GM21786 (cell line): ENCODE measurements at regions not wholly inside any gene's neighbourhood (a gene's known extent, or its start where the extent isn't known, plus 50 kb on each side); places are given as distances from the start of the nearest gene placed in this dataset.
"Not testable (repeated sequence)": the region's sequence is repeated elsewhere in the genome, so short reads cannot be mapped to it uniquely, and the experiment has no call there.

Experiments
- ATAC-seq: cut with Tn5 transposase; IDR thresholded peaks from one replicate; pipeline ENCODE4 v1.9.1; 2021; ENCODE audit not compliant: unreplicated experiment

- not testable (repeated sequence) for ATAC-seq
These were observed 269.9 kb upstream of the NREP start for GRCh38 chr5:112026879-112027278.

DNA sequence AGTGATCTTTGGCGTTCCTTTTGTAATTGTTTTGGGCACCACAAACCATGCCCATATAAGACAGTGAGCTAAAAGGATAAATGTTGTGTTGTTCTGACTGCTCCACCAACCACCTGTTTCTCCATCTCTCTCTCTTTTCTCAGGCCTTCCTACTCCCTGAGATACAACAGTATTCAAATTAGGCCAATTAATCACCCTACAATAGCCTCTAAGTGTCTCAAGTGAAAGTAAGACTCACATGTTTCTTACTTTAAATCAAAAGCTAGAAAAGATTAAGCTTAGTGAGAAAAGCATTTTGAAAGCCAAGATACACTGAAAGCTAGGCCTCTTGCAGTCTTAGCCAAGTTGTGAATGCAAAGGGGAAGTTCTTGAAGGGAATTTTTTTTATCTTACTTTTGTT lies 268.8 kb upstream of the NREP start:
- ATAC-seq, result peak; percentile 82

- no peak for ATAC-seq
These were observed 267.8 kb upstream of the NREP start for GRCh38 chr5:112024769-112025168.

DNA sequence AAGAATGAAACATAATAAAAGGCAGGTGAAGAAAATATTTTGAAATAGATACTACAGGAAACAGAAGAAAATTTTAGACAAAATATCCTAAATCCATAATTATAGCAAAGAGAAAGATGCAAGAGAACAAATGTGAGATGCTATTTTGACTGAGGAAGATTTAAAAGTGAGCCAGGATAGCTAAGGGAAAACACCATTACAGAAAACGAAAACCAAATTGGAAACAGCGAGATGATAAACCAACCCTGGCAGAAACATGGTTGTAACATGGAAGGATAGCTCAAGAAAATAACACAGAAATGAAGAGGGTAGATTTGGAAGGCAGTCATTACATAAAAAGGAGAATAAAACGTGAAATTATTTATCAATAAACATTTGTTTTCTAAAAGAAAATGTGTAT lies 267.2 kb upstream of the NREP start:
- ATAC-seq, result no peak

GRCh38 chr5:112023766-112024165 lies 266.8 kb upstream of the NREP start:
- no peak for ATAC-seq

- no peak for ATAC-seq
These were observed 261.9 kb upstream of the NREP start for GRCh38 chr5:112018846-112019245.

GRCh38 chr5:112016980-112017379 lies 260.0 kb upstream of the NREP start:
- no peak for ATAC-seq

- ATAC-seq, result no peak
These were observed 257.9 kb upstream of the NREP start for GRCh38 chr5:112014783-112015395.

- ATAC-seq, result no peak
These were observed 256.7 kb upstream of the NREP start for GRCh38 chr5:112013660-112014059.

DNA sequence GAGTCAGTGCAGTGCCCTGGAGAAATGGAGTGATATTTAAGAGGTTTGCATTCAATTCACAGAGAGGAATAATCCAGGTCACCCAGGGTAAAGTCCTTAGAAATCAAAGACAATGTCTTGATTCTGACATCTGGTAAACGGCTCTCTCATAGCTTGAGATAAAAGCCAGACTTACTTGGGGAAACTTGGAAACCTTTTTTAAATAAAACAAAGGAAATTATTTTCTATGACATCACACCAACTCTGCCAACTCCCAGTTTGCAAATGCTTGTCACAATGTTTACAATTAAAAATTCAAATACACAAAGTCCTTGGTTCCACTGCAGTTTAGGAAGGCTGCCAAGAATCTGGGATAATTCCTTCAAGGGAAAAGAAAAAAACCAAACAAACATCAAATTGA lies 255.1 kb upstream of the NREP start:
- no peak for ATAC-seq

DNA sequence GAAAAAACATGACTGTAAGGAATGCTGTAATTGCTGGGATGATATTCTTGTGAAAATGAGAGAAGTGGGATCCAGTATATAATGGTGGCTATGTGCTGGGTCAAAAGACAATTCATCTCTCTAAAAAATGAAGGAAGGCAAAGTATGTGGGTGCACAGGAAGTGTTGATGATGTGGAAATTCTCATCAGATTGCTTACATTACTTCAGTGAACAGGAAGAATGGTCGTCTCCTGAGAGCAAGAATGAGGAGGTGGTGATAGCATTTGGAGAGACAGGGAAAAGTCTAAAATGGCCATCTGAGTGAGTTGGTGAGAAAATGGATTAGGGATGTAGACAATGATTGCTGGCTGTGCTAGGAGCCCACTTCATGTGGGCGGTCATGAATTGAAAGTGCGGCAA lies 253.5 kb upstream of the NREP start:
- ATAC-seq, result no peak

GRCh38 chr5:112006721-112007120 lies 249.7 kb upstream of the NREP start:
- ATAC-seq, result no peak

GRCh38 chr5:112005623-112005930 lies 248.6 kb upstream of the NREP start:
- ATAC-seq, result no peak

DNA sequence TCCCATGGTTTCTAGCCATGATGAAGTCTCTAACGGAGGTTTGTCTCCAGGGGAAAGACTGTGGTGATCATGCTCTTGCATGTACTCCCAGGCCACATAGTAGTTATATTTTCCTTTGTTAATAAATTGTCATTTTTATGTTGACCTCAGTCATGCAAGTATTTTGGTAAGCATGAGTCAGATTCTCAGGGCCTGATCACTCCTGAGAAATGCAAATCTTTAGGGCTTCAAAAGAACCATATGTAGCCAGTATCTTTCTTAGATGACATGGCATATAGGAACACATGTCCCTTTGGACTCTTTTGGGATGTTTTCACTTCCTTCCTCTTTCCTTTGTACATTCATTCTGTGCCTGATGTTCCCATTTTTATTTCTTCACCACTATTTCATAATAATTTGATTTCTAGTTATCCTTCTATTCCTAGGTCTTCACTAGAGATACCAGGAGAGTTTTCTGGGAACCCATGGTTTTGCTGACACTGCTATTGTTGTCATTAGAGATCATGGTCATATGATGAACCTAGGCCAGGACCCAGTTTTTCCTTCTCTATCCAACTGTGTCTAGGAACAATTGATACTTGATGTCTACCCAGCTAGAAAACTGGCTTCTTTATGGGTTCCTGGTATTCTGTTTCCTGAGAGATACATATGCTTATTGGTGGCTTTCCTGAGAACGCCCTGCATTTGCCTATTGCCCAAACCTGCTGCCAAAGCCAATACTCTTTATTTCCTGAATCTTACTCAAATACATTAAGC lies 248.1 kb upstream of the NREP start:
- ATAC-seq, result peak; percentile 86

- ATAC-seq, result no peak
These were observed 245.4 kb upstream of the NREP start for GRCh38 chr5:112002376-112002775.

DNA sequence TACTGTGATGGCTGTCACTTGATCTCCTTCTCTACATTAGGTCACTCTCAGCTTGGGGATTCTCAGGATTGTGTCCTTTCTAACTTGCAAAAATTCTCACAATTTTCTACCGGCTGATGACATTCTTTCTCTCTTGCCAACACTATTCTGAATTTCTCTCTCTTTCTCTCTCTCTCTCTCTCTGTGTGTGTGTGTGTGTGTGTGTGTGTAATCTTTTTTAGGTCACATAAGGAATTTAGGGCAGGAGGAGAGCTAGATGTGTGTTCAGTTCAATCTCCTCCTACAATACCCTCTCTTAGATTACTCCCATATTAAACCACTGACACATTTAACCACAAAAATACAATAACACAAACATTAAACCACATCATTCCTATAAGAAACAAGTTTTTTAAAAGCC lies 242.3 kb upstream of the NREP start:
- no peak for ATAC-seq

DNA sequence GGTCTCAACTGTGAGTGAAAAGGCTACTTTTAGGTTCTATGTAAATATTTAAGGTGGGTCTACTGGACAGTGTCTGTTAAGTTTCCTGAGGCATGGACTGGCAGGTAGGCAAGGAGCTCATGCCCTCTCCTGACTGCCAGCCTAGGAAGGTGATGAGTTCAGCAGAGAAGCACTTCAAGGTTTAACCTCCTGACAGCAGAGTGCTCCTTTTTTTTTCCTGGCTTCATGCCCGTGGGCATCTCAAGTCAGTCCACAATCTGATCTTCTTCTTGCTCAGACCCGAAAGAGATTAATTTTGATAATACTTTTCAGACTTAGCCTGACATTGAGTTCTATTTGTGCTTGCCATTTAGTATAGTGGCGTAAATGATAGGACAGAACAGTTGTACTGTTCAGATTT lies 241.9 kb upstream of the NREP start:
- no peak for ATAC-seq

- ATAC-seq, result no peak
These were observed 240.7 kb upstream of the NREP start for GRCh38 chr5:111997711-111998110.

DNA sequence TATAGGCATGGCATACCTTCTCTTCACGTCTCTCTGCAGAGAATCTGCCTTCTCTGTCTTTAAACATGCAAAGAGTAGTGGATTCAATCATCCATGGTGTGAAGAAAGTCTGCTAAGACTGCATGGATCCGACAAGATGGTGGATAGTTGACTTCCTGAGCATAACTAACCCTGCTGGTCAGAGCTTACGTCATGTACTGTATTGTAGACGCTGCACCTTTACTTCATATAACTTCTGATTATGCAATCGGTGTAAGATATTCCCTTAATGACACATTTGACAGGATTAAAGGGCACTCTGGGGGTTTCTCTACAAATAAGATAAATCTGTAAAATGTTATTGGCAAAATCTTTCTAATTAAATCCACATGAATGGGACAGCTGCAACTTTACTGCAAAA lies 240.3 kb upstream of the NREP start:
- no peak for ATAC-seq

DNA sequence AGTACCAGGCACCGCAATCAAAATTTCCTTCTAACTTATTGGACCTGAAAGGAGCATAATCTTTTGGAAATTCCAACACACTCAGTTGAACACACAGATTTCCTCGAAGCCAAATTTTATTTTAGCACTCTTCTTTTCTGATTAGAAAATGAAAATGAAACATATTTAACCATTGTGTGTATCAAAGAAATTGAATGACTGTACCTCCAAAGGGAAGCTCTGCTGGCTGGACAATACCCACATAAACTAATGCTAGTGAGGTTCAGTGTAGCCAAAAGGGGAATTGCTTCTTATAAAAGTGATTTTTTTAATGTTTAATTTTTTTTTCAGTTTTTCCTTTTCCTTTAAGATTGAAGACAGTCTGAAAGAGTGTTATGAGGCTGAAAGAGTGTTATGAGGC lies 239.6 kb upstream of the NREP start:
- ATAC-seq, result peak; percentile 43

GRCh38 chr5:111995701-111996100 lies 238.7 kb upstream of the NREP start:
- ATAC-seq, result no peak

DNA sequence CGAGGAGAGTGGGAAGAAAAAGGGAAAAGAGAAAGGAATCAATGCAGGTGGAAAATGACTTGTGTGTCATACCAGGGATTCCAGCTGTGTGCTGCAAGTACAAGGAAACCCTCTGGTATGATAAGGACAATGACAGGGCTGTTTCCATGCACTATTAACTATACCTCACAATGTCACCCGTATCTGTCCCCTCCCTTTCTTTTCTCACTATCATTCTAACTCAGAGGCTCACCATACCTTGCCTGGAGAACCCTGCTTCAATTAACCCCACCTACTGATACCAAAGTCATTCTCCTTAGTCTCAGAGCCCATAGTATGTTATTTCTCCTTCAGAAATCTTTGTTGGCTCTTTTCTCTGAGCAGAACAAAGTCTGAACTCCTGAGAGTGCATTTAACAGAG lies 236.2 kb upstream of the NREP start:
- no peak for ATAC-seq

DNA sequence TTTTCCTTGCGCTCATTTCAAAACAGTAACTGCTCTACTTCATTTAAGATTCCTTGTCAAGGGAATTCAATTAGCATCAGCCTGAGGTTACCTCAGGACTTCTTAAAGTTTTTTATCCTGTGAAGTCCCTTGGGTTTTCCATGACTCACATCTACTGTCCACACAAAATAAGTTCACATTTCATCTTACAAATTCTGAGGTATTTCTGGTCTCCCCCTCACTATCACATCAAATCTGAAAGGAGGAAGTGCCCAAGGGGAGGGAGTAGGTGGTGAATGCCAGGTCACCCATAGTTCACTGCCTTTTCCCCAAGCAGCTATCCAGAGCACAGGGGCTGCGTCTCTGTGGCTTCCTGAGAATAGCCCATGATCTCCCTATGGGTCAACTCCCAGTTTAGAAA lies 227.1 kb upstream of the NREP start:
- peak; percentile 69 for ATAC-seq
